Astrocyte of the spinal cord (primary cell): ENCODE measurements at regions not wholly inside any gene's neighbourhood (a gene's known extent, or its start where the extent isn't known, plus 50 kb on each side); places are given as distances from the start of the nearest gene placed in this dataset.

Experiments
- DNase-seq: peaks from one replicate; pipeline ENCODE4 v3.0.0; 2011; ENCODE audit warnings: low read depth, low spot score
- H3K4me3 ChIP-seq: 2 replicates; pipeline ENCODE4 v1.5.1; 2011; ENCODE audit warnings: low read depth, mild to moderate bottlenecking, low read length, moderate library complexity
- in situ Hi-C: cut with HindIII; loops from 2 replicates; pipeline ENCODE4 v1.10.0; 2017; ENCODE audit warnings: low sequenced_read_pairs
- TF ChIP-seq, protein P1 (sequence below): IDR thresholded peaks from 2 replicates; pipeline ENCODE4 v1.5.1; 2012; ENCODE audit warnings: low read depth, mild to moderate bottlenecking, low read length, inconsistent platforms

GRCh38 chr5:166382031-166382430, 1909.4 kb upstream of the WWC1 start:
- DNase-seq, result no peak
- no peak overlapping the region for H3K4me3 ChIP-seq
- in situ Hi-C loops, result no loop called here
- TF ChIP-seq, protein P1, sequence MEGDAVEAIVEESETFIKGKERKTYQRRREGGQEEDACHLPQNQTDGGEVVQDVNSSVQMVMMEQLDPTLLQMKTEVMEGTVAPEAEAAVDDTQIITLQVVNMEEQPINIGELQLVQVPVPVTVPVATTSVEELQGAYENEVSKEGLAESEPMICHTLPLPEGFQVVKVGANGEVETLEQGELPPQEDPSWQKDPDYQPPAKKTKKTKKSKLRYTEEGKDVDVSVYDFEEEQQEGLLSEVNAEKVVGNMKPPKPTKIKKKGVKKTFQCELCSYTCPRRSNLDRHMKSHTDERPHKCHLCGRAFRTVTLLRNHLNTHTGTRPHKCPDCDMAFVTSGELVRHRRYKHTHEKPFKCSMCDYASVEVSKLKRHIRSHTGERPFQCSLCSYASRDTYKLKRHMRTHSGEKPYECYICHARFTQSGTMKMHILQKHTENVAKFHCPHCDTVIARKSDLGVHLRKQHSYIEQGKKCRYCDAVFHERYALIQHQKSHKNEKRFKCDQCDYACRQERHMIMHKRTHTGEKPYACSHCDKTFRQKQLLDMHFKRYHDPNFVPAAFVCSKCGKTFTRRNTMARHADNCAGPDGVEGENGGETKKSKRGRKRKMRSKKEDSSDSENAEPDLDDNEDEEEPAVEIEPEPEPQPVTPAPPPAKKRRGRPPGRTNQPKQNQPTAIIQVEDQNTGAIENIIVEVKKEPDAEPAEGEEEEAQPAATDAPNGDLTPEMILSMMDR, result no peak

- no peak overlapping the region for H3K4me3 ChIP-seq
- in situ Hi-C loops, result no loop called here
- TF ChIP-seq, protein P1, result no peak
- DNase-seq, result no peak
Observed at GRCh38 chr5:166398131-166398530, 1893.3 kb upstream of the WWC1 start.

GRCh38 chr5:166399781-166400180, 1891.7 kb upstream of the WWC1 start:
- DNase-seq, result no peak
- in situ Hi-C loops, result no loop called here
- no peak overlapping the region for H3K4me3 ChIP-seq
- TF ChIP-seq, protein P1, result no peak

- DNase-seq, result no peak
- TF ChIP-seq, protein P1, result no peak
- in situ Hi-C loops, result no loop called here
- H3K4me3 ChIP-seq, result no peak overlapping the region
Observed at GRCh38 chr5:166401391-166401790, 1890.1 kb upstream of the WWC1 start.

- in situ Hi-C loops, result no loop called here
- no peak overlapping the region for H3K4me3 ChIP-seq
- TF ChIP-seq, protein P1, result no peak
- DNase-seq, result no peak
Observed at GRCh38 chr5:166412191-166412590, 1879.3 kb upstream of the WWC1 start.

- no peak for DNase-seq
- H3K4me3 ChIP-seq, result no peak overlapping the region
- TF ChIP-seq, protein P1, result no peak
- in situ Hi-C loops, result no loop called here
Observed at GRCh38 chr5:166427211-166427610, 1864.2 kb upstream of the WWC1 start.

DNA sequence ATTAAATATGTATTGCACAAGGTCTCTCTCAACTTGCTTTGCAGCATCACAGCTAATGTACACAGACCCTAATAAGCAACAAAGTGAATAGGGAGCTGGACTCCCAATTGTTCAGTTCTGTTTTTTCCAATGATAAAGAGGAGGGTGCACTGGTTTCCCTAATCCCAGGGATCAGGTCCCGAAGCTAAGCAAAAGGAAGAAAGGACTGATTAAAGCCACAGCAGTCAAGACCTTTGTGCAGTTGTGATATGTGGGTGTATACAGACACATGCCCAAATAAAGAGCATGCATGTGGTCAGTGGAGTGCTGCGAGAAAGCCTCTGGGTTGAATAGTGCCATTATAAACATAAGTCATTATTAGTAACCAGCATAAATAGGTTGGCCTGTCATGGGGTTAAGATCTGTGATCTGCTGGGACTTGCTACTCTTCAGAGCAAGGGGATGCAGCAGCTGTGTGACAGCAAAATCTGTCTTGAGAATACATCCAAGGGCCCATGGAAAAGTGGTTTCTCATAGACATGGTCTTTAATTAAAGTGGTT, 1863.1 kb upstream of the WWC1 start:
- TF ChIP-seq, protein P1, result no peak
- no peak overlapping the region for H3K4me3 ChIP-seq
- in situ Hi-C loops, result no loop called here
- no peak for DNase-seq
